ENCODE measurements at regions not wholly inside any gene's neighbourhood (a gene's known extent, or its start where the extent isn't known, plus 50 kb on each side); places are given as distances from the start of the nearest gene placed in this dataset.

DNA sequence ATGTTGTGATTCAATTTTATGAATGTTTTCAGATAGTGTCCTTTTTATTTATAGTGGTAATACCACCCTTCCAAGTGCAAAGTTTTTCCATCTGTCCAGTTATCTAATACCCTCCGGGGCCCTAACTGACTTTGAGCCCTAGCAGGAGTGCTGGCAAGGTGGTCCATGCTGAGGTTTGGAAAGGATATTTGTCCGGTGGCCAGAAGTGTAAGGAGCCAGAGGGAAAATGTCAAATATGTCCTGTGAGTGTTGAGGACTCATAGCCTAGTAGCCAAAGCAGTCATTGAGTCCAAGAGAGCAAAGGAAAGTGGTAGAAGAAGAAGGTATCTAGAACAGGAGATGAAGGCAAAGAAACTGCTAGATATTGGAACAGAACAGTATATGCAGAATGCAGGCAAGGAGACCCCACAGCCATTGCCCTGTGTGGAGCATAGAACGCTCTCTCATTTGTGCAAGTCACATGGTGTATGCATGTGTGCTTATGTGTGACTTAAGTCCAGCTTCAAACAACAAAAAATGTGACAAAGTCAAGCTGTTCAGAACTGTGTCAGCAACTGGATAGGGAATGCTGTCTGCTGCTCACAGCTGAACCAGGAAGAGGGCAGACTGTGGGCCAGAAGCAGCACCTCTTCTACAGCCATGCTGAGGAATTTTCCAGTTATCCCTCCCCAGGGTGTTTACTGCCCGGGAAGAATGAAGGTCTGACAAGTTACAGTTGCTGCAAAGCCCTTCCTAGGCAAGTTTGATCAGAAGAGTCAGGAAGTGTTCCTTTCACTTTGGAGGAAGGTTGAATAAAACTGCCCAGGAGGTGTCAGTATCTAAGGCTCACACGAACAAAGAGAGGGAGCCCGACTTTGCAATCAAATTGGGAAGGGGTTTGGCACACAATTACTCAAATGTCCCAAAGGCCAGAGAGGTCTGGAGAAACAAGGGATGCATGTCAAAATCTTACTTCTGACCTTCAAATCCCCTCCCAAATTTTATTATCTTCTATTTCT, 463.3 kb upstream of the DMAC1 start:
- no peak overlapping the region for H3K27ac Mint-ChIP-seq

DNA sequence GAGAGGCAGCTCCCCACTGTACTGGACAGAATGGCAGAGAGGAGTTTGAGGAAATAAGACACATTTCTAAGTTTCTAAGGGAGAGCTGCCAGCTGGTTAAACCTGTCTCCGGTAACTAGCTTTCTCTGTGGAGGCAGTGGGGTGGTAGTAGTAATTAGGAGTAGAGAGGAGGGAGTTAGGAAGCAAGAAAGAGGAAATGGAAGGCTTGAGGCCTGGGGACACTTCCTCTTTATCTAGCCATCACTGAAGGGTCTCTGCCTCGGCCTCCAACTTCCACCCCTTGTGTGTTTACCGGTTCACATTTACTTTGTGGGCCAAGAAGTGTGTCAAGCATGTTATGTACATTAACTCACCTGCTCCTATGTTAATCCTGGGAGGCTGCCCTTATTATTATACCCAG, 462.2 kb upstream of the DMAC1 start:
- Mint-ChIP-seq H3K27me3 (peaks cover 1 to 5% of the 10 kb centered on the region in 2 donors), H3K4me3 (no peak overlapping the region), H3K4me1 (no peaks in the 10 kb centered on the region), H3K27ac (no peak overlapping the region), H3K36me3 (no peaks in the 10 kb centered on the region), H3K9me3 (no peaks in the 10 kb centered on the region)
- H3K36me3 ChIP-seq (ENCODE audit: control insufficient read depth in 2 of 2, extremely low read depth in 1 of 2, insufficient read depth in 1 of 2, low read length in 1 of 2) = no peaks in the 10 kb centered on the region
- DNase-seq (no peak), ATAC-seq (replicated peaks in 1 of 4) (no peak)
- ChIA-PET POLR2A (no interaction called here), CTCF (interaction anchor here in 1 of 2 donors (0.6 kb wide), 1 partner anchor 90 kb away, joined by 3 read pairs; no protein-coding TSS in a partner anchor)
- H3K27me3 ChIP-seq (replicated peaks in 1 of 2; ENCODE audit: control insufficient read depth in 2 of 2, extremely low read depth in 1 of 2, insufficient read depth in 2 of 2, low read length in 1 of 2) = no peaks in the 10 kb centered on the region
- H3K9me3 ChIP-seq = no peaks in the 10 kb centered on the region
- H3K4me3 ChIP-seq (ENCODE audit: control insufficient read depth in 1 of 2, extremely low read depth in 1 of 2, low read length in 1 of 2) = no peak overlapping the region
- no CpG with 5 or more reads among the region's 3 CpGs for WGBS (ENCODE audit: insufficient coverage)
- no peak overlapping the region for H3K27ac ChIP-seq (ENCODE audit: low read length)
- H3K4me1 ChIP-seq (ENCODE audit: control insufficient read depth in 1 of 2, extremely low read depth in 1 of 2, insufficient read depth in 2 of 2, low read length in 2 of 2) = no peaks in the 10 kb centered on the region

More for the DNA sequence above, 463.3 kb upstream of the DMAC1 start:
- POLR2A ChIA-PET = no interaction called here
- Mint-ChIP-seq H3K27me3 (peaks cover 1 to 5% of the 10 kb centered on the region in 2 donors), H3K9me3 (no peaks in the 10 kb centered on the region), H3K4me3 (no peak overlapping the region), H3K36me3 (no peaks in the 10 kb centered on the region), H3K4me1 (no peaks in the 10 kb centered on the region)
- no peak overlapping the region for H3K27ac ChIP-seq (ENCODE audit: low read length)
- no peaks in the 10 kb centered on the region for H3K27me3 ChIP-seq (replicated peaks in 1 of 2; ENCODE audit: control insufficient read depth in 2 of 2, extremely low read depth in 1 of 2, insufficient read depth in 2 of 2, low read length in 1 of 2)
- no peaks in the 10 kb centered on the region for H3K4me1 ChIP-seq (ENCODE audit: control insufficient read depth in 1 of 2, extremely low read depth in 1 of 2, insufficient read depth in 2 of 2, low read length in 2 of 2)
- ATAC-seq (replicated peaks in 1 of 4) = no peak
- H3K36me3 ChIP-seq (ENCODE audit: control insufficient read depth in 2 of 2, extremely low read depth in 1 of 2, insufficient read depth in 1 of 2, low read length in 1 of 2) = no peaks in the 10 kb centered on the region
- CTCF ChIA-PET = interaction anchor here in 1 of 2 donors (0.6 kb wide), 1 partner anchor 91 kb away, joined by 3 read pairs; no protein-coding TSS in a partner anchor
- 85% methylated on average over 2 of the region's 6 CpGs for WGBS (ENCODE audit: insufficient coverage)
- DNase-seq = no peak
- H3K9me3 ChIP-seq = no peaks in the 10 kb centered on the region
- no peak overlapping the region for H3K4me3 ChIP-seq (ENCODE audit: control insufficient read depth in 1 of 2, extremely low read depth in 1 of 2, low read length in 1 of 2)

DNA sequence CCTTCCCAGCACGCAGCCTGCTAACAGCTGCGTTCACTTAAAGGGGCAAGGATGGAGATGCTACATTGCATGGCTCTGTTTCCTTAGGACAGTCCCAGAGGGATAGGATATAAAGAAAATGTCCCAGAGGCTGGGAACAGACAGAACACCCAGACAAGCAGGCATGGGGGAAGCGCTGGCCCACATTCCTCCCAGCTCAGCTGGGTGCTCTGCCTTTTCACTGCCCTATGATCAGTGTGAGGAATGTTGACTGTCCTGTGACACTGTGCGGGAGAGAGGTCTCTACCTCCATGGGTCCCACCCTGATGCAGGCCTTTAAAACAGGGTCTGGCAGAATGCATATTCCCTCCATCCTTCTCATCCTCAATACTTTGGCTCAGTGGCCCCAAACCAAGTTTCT, 459.4 kb upstream of the DMAC1 start:
- Mint-ChIP-seq H3K4me3 (no peak overlapping the region), H3K9me3 (no peaks in the 10 kb centered on the region), H3K4me1 (no peaks in the 10 kb centered on the region), H3K27me3 (no peaks in the 10 kb centered on the region), H3K27ac (no peak overlapping the region), H3K36me3 (no peaks in the 10 kb centered on the region)
- CTCF ChIA-PET = no interaction called here
- no peaks in the 10 kb centered on the region for H3K36me3 ChIP-seq (ENCODE audit: control insufficient read depth in 2 of 2, extremely low read depth in 1 of 2, insufficient read depth in 1 of 2, low read length in 1 of 2)
- DNase-seq (no peak), ATAC-seq (replicated peaks in 1 of 4) (no peak)
- no peaks in the 10 kb centered on the region for H3K4me1 ChIP-seq (ENCODE audit: control insufficient read depth in 1 of 2, extremely low read depth in 1 of 2, insufficient read depth in 2 of 2, low read length in 2 of 2)
- H3K27me3 ChIP-seq (replicated peaks in 1 of 2; ENCODE audit: control insufficient read depth in 2 of 2, extremely low read depth in 1 of 2, insufficient read depth in 2 of 2, low read length in 1 of 2) = no peaks in the 10 kb centered on the region
- H3K9me3 ChIP-seq = no peaks in the 10 kb centered on the region
- POLR2A ChIA-PET = no interaction called here
- H3K4me3 ChIP-seq (ENCODE audit: control insufficient read depth in 1 of 2, extremely low read depth in 1 of 2, low read length in 1 of 2) = no peak overlapping the region
- no CpG with 5 or more reads among the region's 4 CpGs for WGBS (ENCODE audit: insufficient coverage)
- H3K27ac ChIP-seq (ENCODE audit: low read length) = no peak overlapping the region

DNA sequence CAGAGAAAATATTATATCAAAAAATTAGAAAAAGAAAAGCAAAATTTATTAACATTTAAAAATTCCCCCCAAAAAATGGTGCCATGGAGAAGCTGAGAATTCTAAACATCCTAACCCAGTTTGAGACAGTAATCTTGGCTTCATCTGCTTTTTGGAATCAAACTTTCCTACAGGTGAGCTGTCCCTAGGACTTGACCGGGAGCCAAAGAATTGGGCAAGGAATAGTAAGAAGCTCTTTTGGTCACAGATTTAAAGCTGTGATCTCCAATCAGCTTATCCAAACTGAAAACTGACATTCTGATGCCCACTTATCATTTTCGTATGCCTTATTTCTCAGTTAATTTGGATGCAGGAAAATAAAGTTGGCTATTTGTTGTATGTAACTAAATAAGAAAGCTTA, 457.3 kb upstream of the DMAC1 start:
- no peak overlapping the region for H3K4me3 ChIP-seq (ENCODE audit: control insufficient read depth in 1 of 2, extremely low read depth in 1 of 2, low read length in 1 of 2)
- H3K4me1 ChIP-seq (ENCODE audit: control insufficient read depth in 1 of 2, extremely low read depth in 1 of 2, insufficient read depth in 2 of 2, low read length in 2 of 2) = no peaks in the 10 kb centered on the region
- H3K27ac Mint-ChIP-seq = no peak overlapping the region
- no peaks in the 10 kb centered on the region for H3K4me1 Mint-ChIP-seq
- no peaks in the 10 kb centered on the region for H3K27me3 ChIP-seq (replicated peaks in 1 of 2; ENCODE audit: control insufficient read depth in 2 of 2, extremely low read depth in 1 of 2, insufficient read depth in 2 of 2, low read length in 1 of 2)
- H3K27ac ChIP-seq (ENCODE audit: low read length) = no peak overlapping the region
- no peaks in the 10 kb centered on the region for H3K9me3 ChIP-seq
- no peak overlapping the region for H3K4me3 Mint-ChIP-seq
- H3K36me3 ChIP-seq (ENCODE audit: control insufficient read depth in 2 of 2, extremely low read depth in 1 of 2, insufficient read depth in 1 of 2, low read length in 1 of 2) = no peaks in the 10 kb centered on the region
- H3K9me3 Mint-ChIP-seq = no peaks in the 10 kb centered on the region
- H3K36me3 Mint-ChIP-seq = no peaks in the 10 kb centered on the region
- WGBS (ENCODE audit: insufficient coverage) = 100% methylated on average over 1 of the region's 2 CpGs
- DNase-seq = no peak
- ATAC-seq (replicated peaks in 1 of 4) = no peak
- CTCF ChIA-PET = no interaction called here
- POLR2A ChIA-PET = no interaction called here
- H3K27me3 Mint-ChIP-seq = no peaks in the 10 kb centered on the region

DNA sequence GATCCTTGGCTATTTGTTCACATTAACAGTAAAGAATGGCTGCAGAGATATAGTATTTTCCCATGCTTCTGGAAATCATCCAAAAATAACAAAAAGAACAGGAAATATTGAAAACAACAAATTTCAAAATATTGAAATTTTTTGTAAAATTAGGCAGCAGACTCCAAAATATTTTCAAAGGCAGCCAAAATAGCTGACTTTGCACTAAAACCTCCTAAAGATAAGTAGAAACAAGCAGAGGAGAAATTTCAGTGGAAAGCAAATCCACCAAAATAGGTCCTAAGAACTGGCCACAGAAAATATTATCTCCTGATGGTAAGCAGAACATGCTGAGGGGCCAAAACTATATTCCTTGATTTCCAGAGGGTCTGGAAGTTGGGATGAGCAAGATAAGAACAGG, 456.3 kb upstream of the DMAC1 start:
- DNase-seq (no peak), ATAC-seq (replicated peaks in 1 of 4) (no peak)
- Mint-ChIP-seq H3K27ac (no peak overlapping the region), H3K4me1 (no peaks in the 10 kb centered on the region), H3K4me3 (no peak overlapping the region), H3K27me3 (no peaks in the 10 kb centered on the region), H3K36me3 (no peaks in the 10 kb centered on the region), H3K9me3 (no peaks in the 10 kb centered on the region)
- ChIA-PET CTCF (no interaction called here), POLR2A (no interaction called here)
- no peaks in the 10 kb centered on the region for H3K9me3 ChIP-seq
- no peaks in the 10 kb centered on the region for H3K36me3 ChIP-seq (ENCODE audit: control insufficient read depth in 2 of 2, extremely low read depth in 1 of 2, insufficient read depth in 1 of 2, low read length in 1 of 2)
- no peaks in the 10 kb centered on the region for H3K27me3 ChIP-seq (replicated peaks in 1 of 2; ENCODE audit: control insufficient read depth in 2 of 2, extremely low read depth in 1 of 2, insufficient read depth in 2 of 2, low read length in 1 of 2)
- H3K4me1 ChIP-seq (ENCODE audit: control insufficient read depth in 1 of 2, extremely low read depth in 1 of 2, insufficient read depth in 2 of 2, low read length in 2 of 2) = no peaks in the 10 kb centered on the region
- no peak overlapping the region for H3K4me3 ChIP-seq (ENCODE audit: control insufficient read depth in 1 of 2, extremely low read depth in 1 of 2, low read length in 1 of 2)
- H3K27ac ChIP-seq (ENCODE audit: low read length) = no peak overlapping the region

DNA sequence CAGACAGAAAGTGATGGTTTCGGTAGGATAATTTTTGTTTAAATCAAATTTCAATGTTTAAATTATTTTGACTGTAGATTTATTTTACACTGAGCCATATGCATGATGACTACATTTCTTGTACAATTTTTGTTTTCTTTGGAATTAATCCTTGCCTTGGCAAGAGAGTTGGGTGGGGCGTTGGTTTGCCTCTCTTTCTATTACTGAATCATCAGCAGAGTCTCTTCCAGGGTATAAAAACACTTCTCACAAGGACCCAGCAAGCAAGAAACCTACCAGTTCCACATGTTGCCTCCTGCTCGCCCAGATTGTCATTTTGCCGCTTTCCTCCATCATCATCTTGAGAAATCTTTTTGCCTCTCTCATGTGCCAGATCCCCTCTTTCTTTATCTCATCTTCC, 455.0 kb upstream of the DMAC1 start:
- DNase-seq = no peak
- no peaks in the 10 kb centered on the region for H3K4me1 Mint-ChIP-seq
- H3K27me3 ChIP-seq (replicated peaks in 1 of 2; ENCODE audit: control insufficient read depth in 2 of 2, extremely low read depth in 1 of 2, insufficient read depth in 2 of 2, low read length in 1 of 2) = no peaks in the 10 kb centered on the region
- H3K36me3 Mint-ChIP-seq = no peaks in the 10 kb centered on the region
- no peak for ATAC-seq (replicated peaks in 1 of 4)
- H3K36me3 ChIP-seq (ENCODE audit: control insufficient read depth in 2 of 2, extremely low read depth in 1 of 2, insufficient read depth in 1 of 2, low read length in 1 of 2) = no peaks in the 10 kb centered on the region
- ChIA-PET POLR2A (no interaction called here), CTCF (no interaction called here)
- no peak overlapping the region for H3K4me3 Mint-ChIP-seq
- no peak overlapping the region for H3K27ac Mint-ChIP-seq
- no peaks in the 10 kb centered on the region for H3K27me3 Mint-ChIP-seq
- no peaks in the 10 kb centered on the region for H3K4me1 ChIP-seq (ENCODE audit: control insufficient read depth in 1 of 2, extremely low read depth in 1 of 2, insufficient read depth in 2 of 2, low read length in 2 of 2)
- no peak overlapping the region for H3K27ac ChIP-seq (ENCODE audit: low read length)
- H3K9me3 ChIP-seq = no peaks in the 10 kb centered on the region
- 100% methylated on average over 1 of the region's 4 CpGs for WGBS (ENCODE audit: insufficient coverage)
- H3K4me3 ChIP-seq (ENCODE audit: control insufficient read depth in 1 of 2, extremely low read depth in 1 of 2, low read length in 1 of 2) = no peak overlapping the region
- no peaks in the 10 kb centered on the region for H3K9me3 Mint-ChIP-seq
